ENCODE measurements at regions not wholly inside any gene's neighbourhood (a gene's known extent, or its start where the extent isn't known, plus 50 kb on each side); places are given as distances from the start of the nearest gene placed in this dataset.

DNA sequence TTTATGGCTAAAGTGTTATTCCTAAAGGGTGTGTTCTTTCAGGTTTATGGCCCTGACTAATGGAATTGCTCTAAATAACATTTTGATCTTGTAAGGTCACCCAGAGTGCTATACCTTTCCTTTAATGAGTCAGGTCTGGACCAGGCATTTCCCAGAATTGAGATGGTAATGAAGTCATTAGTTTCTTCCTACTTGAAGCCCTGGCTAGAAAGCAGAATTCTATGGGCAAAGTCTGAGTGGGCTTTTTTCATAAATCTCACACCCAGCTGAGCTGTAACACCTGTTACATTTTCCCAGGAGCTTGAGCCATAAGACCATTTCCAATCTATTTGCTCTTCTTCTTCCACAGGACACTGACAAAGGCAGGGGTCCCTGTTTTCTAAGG lies 122.0 kb upstream of the ID4 start:
- TF ChIP-seq GATA2 (IDR thresholded peaks at IDR 0.05; ENCODE audit: low read depth, low read length) (no peak), GATA3 (IDR thresholded peaks at IDR 0.05; ENCODE audit: low read depth, low read length) (no peak)

DNA sequence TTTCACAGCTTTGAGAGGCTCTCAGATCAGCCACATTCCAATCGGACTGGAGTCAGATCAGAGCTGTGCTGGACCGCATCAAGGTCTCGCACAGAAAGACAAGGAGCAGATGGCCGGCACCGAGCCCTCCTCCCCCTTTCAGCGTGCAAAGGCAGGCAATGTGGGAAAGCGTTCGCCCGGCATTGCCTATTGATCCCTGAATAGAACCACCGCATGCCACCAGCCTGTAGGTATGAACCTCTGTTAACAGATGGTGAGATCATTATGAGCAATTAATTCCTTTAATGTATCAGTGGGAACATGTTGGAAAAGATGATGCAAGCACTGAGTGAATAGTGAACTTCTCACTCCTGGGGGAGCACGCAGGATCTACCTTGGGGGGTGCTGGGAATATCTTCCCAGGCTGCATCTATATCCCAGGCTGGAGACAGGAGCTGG lies 117.5 kb upstream of the ID4 start:
- TF ChIP-seq GATA2 (IDR thresholded peaks at IDR 0.05; ENCODE audit: low read depth, low read length): no peak
- TF ChIP-seq GATA3 (IDR thresholded peaks at IDR 0.05; ENCODE audit: low read depth, low read length): no peak

DNA sequence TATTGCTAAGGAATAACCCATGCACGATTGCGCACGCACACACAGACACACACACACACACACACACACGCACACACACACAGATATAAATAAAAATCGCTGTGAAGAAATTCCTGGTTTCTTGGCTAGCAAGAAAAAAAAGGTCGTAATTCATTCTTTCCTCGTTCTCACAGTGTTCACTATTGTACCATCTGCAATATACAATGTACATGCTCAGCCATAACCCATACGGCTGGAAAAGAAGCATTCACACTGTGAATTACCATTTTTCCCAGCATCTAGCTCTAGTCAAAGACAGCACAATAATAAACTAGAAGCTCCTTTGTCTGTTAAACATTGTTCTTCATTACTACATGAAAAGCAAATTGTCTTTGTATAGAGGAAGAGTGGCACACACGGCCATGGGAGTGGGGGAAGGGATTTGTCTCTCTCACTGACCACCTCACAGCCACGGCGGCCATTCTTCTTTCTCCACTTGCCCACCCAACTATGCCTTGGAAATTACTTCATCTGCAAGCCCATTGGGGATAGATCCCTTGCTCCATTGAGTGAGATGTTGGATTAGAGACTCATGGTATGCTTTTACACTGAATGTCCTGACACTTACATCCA lies 115.3 kb upstream of the ID4 start:
- TF ChIP-seq GATA2 (IDR thresholded peaks at IDR 0.05; ENCODE audit: low read depth, low read length) (no peak), GATA3 (IDR thresholded peaks at IDR 0.05; ENCODE audit: low read depth, low read length) (no peak)

DNA sequence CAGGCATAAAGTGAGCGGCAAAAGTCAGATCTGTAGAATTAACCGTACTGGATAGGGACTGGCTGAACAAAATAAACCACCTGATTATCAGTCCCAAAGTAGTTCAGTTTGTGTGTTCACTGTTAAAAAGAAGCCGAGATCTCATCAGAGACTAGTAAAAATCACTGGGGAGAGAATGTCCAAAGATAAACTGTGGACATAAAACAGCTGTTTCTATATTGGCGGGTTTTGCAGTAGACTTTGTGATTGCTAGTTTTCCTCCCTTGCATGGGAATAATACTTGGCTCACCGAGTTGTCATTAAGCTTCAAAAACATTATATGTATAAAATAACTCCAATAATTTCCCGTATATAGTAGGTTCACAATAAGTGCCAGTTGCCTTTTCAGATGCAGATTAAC lies 114.2 kb upstream of the ID4 start:
- no peak for TF ChIP-seq GATA2 (IDR thresholded peaks at IDR 0.05; ENCODE audit: low read depth, low read length)
- TF ChIP-seq GATA3 (IDR thresholded peaks at IDR 0.05; ENCODE audit: low read depth, low read length): no peak

GRCh38 chr6:19723545-19723944 lies 113.6 kb upstream of the ID4 start:
- no peak for TF ChIP-seq GATA3 (IDR thresholded peaks at IDR 0.05; ENCODE audit: low read depth, low read length)
- TF ChIP-seq GATA2 (IDR thresholded peaks at IDR 0.05; ENCODE audit: low read depth, low read length): no peak

- TF ChIP-seq GATA2 (IDR thresholded peaks at IDR 0.05; ENCODE audit: low read depth, low read length) (no peak), GATA3 (IDR thresholded peaks at IDR 0.05; ENCODE audit: low read depth, low read length) (no peak)
These were observed 105.9 kb upstream of the ID4 start for GRCh38 chr6:19731282-19731681.

DNA sequence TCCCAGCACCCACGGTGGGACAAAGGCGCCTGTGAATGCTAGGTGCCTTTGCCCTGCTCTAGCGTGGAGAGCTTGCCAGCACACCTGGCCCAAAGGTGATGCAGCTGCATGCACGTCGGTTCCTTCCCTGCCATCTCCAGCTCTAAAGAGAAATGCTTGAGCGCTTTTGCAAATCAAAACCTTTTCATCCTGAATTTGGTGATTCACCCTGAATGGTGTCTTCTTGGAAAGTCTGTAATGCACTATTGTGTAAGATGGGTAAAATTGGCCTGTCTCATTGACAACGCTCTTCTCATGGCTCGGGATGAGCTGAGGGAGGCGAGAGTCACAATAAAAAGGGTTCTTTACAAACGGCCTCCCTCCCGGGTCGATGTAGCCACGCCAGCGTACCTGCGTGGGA lies 103.1 kb upstream of the ID4 start:
- TF ChIP-seq GATA2 (IDR thresholded peaks at IDR 0.05; ENCODE audit: low read depth, low read length) (no peak), GATA3 (IDR thresholded peaks at IDR 0.05; ENCODE audit: low read depth, low read length) (no peak)

DNA sequence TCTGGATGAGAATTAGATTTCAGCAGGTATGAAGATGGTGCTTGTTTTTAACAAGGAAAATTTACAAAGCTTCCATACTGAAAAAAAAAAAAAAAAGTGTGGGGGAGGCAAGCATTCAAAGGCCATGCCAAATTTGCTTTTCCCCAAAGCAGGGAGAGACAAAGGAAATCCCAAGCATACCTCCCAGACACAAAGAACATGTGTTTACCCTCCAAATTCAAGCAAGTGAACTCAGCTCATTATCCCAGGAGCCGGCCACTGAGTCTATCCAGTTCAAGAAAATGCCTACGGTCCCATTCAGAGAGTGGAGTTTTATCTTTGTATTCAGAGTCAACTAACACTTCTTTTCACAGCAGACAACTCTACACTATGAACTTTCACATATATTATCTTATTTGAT lies 102.7 kb upstream of the ID4 start:
- TF ChIP-seq GATA3 (IDR thresholded peaks at IDR 0.05; ENCODE audit: low read depth, low read length) (no peak), GATA2 (IDR thresholded peaks at IDR 0.05; ENCODE audit: low read depth, low read length) (no peak)

DNA sequence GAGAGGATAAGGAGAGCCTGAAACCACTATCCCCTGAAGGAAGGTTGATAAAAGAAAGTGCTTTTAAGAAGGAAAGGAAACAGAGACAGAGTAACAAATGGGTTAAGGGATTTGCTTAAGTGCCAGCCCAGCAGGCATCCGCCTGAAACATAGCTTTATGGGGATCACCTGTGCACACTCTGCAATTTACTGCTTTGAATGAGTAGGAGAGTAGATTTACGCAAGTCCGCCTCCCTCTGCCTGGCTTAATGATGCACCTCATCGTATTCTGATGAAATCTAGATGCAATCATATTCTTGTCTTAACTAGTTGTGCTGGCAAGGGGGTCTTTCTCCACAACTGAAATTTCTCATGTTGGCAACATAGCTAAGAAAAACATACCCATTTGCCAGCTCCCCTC lies 101.1 kb upstream of the ID4 start:
- TF ChIP-seq GATA3 (IDR thresholded peaks at IDR 0.05; ENCODE audit: low read depth, low read length) (no peak), GATA2 (IDR thresholded peaks at IDR 0.05; ENCODE audit: low read depth, low read length) (no peak)

- no peak for TF ChIP-seq GATA2 (IDR thresholded peaks at IDR 0.05; ENCODE audit: low read depth, low read length)
- TF ChIP-seq GATA3 (IDR thresholded peaks at IDR 0.05; ENCODE audit: low read depth, low read length): no peak
These were observed 99.2 kb upstream of the ID4 start for GRCh38 chr6:19738010-19738409.

DNA sequence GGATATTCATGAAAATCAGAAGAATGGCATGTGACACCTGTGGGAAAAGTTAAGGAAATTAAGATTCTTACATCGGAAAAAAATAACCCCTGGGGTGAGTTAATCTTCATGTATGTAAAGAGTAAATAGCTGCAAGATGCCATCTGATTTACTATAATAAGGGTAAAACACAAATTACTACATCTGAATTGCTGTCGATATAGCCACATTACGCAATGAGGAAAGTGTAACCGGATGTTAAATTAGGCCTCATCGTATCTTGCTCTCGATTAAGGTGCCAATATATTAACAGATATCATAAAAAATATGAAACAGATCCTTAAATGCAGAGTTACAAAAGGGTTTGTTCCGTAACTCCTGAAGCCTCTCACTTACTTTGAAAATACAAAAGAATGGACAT lies 87.4 kb upstream of the ID4 start:
- TF ChIP-seq GATA3 (IDR thresholded peaks at IDR 0.05; ENCODE audit: low read depth, low read length) (no peak), GATA2 (IDR thresholded peaks at IDR 0.05; ENCODE audit: low read depth, low read length) (no peak)

DNA sequence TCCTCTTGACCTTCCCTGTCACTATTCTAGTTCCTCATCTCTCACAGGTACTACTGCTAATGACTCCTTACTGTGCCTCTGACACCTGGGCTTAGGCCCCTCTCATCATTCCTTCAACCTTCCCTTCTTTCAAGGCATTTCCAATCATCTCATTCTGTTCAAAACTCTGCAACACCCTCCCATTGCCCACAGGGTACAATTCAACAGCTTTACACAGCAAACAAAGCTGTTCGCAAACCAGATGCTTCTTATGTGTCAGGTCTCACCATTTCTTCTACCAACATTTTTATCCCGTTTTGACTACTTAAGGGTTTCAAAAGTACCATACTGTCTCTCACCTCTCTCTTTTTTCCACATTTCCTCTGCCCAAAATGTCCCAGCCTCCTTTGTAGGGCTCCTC lies 84.4 kb upstream of the ID4 start:
- TF ChIP-seq GATA3 (IDR thresholded peaks at IDR 0.05; ENCODE audit: low read depth, low read length) (no peak), GATA2 (IDR thresholded peaks at IDR 0.05; ENCODE audit: low read depth, low read length) (no peak)

GRCh38 chr6:19753826-19754225 lies 83.3 kb upstream of the ID4 start:
- TF ChIP-seq GATA3 (IDR thresholded peaks at IDR 0.05; ENCODE audit: low read depth, low read length): no peak
- no peak for TF ChIP-seq GATA2 (IDR thresholded peaks at IDR 0.05; ENCODE audit: low read depth, low read length)

DNA sequence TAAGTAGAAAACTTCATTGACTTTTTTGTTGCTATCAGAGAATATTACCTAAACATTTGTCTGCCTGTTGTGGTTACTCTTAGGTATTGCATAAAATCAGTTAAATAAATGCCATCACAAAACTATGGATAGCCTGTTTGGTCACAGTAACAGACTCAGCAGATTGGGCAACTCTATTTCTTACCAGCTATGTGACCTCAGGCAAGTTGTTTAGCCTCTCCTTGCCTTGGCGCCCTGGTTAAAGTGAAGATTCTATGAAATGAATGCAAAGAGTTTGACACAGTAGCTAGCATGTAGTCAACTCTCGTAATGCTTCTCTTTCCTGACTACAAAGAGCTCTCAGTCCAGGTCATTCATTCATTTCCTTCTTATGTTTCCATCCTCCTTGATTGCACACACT lies 82.5 kb upstream of the ID4 start:
- TF ChIP-seq GATA2 (IDR thresholded peaks at IDR 0.05; ENCODE audit: low read depth, low read length) (no peak), GATA3 (IDR thresholded peaks at IDR 0.05; ENCODE audit: low read depth, low read length) (no peak)

DNA sequence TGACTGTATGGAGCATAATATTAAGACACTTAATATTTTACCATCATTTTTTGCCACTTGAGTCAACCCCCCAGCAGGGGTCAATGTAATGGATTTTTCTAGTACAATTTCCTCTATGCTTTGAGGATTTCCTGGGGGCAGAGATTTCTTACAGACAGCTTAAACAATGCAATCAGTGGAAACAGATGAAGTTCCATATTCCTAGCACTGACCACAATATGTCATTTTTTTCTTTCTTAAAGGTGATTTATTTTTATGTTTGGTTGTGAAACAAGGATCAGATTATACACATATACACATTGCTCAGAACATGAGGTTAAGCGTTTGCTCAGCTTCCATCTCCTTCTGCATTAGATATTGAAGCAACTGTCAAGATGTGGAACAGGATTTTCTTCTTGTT lies 82.0 kb upstream of the ID4 start:
- no peak for TF ChIP-seq GATA3 (IDR thresholded peaks at IDR 0.05; ENCODE audit: low read depth, low read length)
- no peak for TF ChIP-seq GATA2 (IDR thresholded peaks at IDR 0.05; ENCODE audit: low read depth, low read length)

DNA sequence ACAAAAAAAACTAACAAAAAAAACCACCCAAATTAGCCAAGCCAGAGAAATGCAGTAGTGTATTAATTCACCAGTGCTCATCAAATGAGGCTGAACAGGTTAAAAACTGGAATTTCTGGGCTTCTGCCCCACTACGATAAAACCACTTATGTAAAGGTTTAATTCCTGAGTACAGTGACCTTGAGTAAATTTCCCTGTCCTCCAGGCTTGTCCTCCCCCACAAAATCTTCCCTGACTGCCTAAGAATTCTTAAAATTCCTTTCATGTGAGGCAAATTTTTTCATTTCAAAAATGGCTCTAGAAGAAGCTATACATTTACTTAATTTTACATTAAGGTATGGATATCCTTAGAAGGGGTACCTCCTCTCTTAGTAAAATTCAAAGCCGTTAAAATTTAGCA lies 80.1 kb upstream of the ID4 start:
- TF ChIP-seq GATA2 (IDR thresholded peaks at IDR 0.05; ENCODE audit: low read depth, low read length) (no peak), GATA3 (IDR thresholded peaks at IDR 0.05; ENCODE audit: low read depth, low read length) (no peak)
